ENCODE measurements at regions not wholly inside any gene's neighbourhood (a gene's known extent, or its start where the extent isn't known, plus 50 kb on each side); places are given as distances from the start of the nearest gene placed in this dataset.

GRCh38 chr2:187001248-187001647 lies 152.3 kb upstream of the ZSWIM2 start:
- no peak overlapping the region for H2BK120ac ChIP-seq (ENCODE audit: low read depth, low read length)
- H2AK5ac ChIP-seq (ENCODE audit: low read depth, low read length): no peak overlapping the region
- H3K79me1 ChIP-seq (ENCODE audit: low read depth in 1 of 2, low read length in 2 of 2): no peaks in the 10 kb centered on the region
- H2BK20ac ChIP-seq (ENCODE audit: low read depth, low read length): no peak overlapping the region
- H3K18ac ChIP-seq (ENCODE audit: low read depth, low read length): no peak overlapping the region
- H3K36me3 ChIP-seq (ENCODE audit: control insufficient read depth, insufficient read depth, low read length): no peaks in the 10 kb centered on the region
- H3K14ac ChIP-seq (replicated peaks; ENCODE audit: low read depth, low read length): no peak overlapping the region
- no TSS peak for BruUV-seq (replicated peaks)
- H3K23ac ChIP-seq (ENCODE audit: low read depth, low read length): no peak overlapping the region
- no peak overlapping the region for H4K5ac ChIP-seq (ENCODE audit: low read depth, low read length)
- dilution Hi-C loops (cut with HindIII; ENCODE audit: low sequenced_read_pairs, unreplicated experiment) (no loop called here), in situ Hi-C loops (cut with MboI; ENCODE audit: low sequenced_read_pairs) (no loop called here), intact Hi-C loops (cut with micrococcal nuclease) (no loop called here)
- POLR2A ChIA-PET (ENCODE audit: unreplicated experiment): no interaction called here
- H3K27me3 ChIP-seq (ENCODE audit: control insufficient read depth, insufficient read depth, low read length): no peaks in the 10 kb centered on the region
- no peak overlapping the region for H3K56ac ChIP-seq (ENCODE audit: extremely low read depth, insufficient read depth, low read length)
- no peak overlapping the region for H2BK15ac ChIP-seq (ENCODE audit: low read depth, low read length)
- no peaks in the 10 kb centered on the region for H3K9me1 ChIP-seq (ENCODE audit: insufficient read depth, low read length)
- no peak overlapping the region for H3K9ac ChIP-seq (ENCODE audit: low read depth, low read length)
- H2AFZ ChIP-seq (replicated peaks; ENCODE audit: low read length, poor library complexity): no peak overlapping the region
- no peak overlapping the region for H2AK9ac ChIP-seq (replicated peaks; ENCODE audit: low read depth, low read length, poor library complexity)
- H3K4ac ChIP-seq (ENCODE audit: low read depth, low read length): no peak overlapping the region
- H3K4me2 ChIP-seq (ENCODE audit: low read depth, low read length): no peak overlapping the region
- H3K27ac ChIP-seq (ENCODE audit: insufficient read depth, low read length): no peak overlapping the region
- peaks cover 2% of the 10 kb centered on the region for H3K9me3 ChIP-seq (ENCODE audit: control insufficient read depth, insufficient read depth, low read length)
- CTCF ChIA-PET: no interaction called here
- H4K8ac ChIP-seq (ENCODE audit: low read depth in 2 of 2, low read length in 2 of 2): no peak overlapping the region
- DNase-seq (no peak), ATAC-seq (ENCODE audit: low read depth) (no peak)
- 67% methylated on average over 4 of the region's 7 CpGs; no CpG with 5 or more reads in 1 of the 2 experiments for WGBS, 2 experiments (ENCODE audit: extremely low coverage in 2 of 2, insufficient read length in 1 of 2)
- no peak overlapping the region for H3K4me3 ChIP-seq (ENCODE audit: insufficient read depth, low read depth, low read length)
- H4K91ac ChIP-seq (ENCODE audit: insufficient read depth, low read depth, low read length): no peak overlapping the region
- H4K20me1 ChIP-seq (ENCODE audit: insufficient read depth, low read length): no peaks in the 10 kb centered on the region
- no peaks in the 10 kb centered on the region for H3K4me1 ChIP-seq (ENCODE audit: control insufficient read depth, insufficient read depth, low read length)
- no peak overlapping the region for H2BK5ac ChIP-seq (ENCODE audit: low read depth, low read length, poor library complexity, severe bottlenecking)
- TF ChIP-seq CHD1 (IDR thresholded peaks at IDR 0.05; ENCODE audit: low read depth, low read length) (no peak), CEBPB (IDR thresholded peaks at IDR 0.05; ENCODE audit: low read depth, low read length) (no peak), USF2 (IDR thresholded peaks at IDR 0.05; ENCODE audit: low read depth, low read length) (no peak), MAZ (IDR thresholded peaks at IDR 0.05; ENCODE audit: borderline replicate concordance, low read depth, low read length) (no peak), FOS (IDR thresholded peaks at IDR 0.05; ENCODE audit: low read depth, low read length) (no peak), POLR2A (IDR thresholded peaks at IDR 0.05; ENCODE audit: low read depth, low read length) (no peak), ELK1 (IDR thresholded peaks at IDR 0.05; ENCODE audit: borderline replicate concordance, low read depth, low read length) (no peak), MAFK (IDR thresholded peaks at IDR 0.05; ENCODE audit: low read depth, low read length) (no peak)
